Loucy (cell line): ENCODE measurements at regions not wholly inside any gene's neighbourhood (a gene's known extent, or its start where the extent isn't known, plus 50 kb on each side); places are given as distances from the start of the nearest gene placed in this dataset.

Source experiments
- EZH2phosphoT487 ChIP-seq: fragments of 200-600 bp; IDR thresholded peaks from 2 replicates; pipeline ENCODE4 v1.6.1; 2018; ENCODE audit warnings: antibody characterized with exemption, mild to moderate bottlenecking, moderate library complexity, borderline replicate concordance
- TF ChIP-seq, protein P1 (sequence below): fragments of 200-600 bp; sonication (generic); conservative IDR thresholded peaks from 2 replicates; pipeline ENCODE4 v1.5.1; 2014; ENCODE audit warnings: mild to moderate bottlenecking, antibody characterized with exemption, low read length

DNA sequence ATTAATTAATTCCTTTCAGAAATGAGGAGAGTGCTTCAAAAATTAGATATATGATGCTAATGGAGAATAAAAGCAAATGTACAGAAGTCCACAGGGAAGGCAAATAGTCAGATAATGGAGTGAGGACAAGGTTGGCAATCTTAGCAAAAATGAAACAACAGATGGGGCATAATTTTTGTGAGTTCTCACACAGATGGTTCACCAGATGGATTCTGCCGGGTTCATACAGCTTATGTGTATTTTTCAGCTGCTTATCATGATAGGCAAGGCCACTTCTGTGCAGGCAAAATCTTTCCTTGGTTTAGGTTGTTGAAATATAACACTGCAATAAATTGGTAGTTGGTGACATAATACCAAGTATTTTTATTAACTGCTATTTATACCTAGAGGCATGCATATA lies 1539.0 kb upstream of the IGFBP7 start:
- TF ChIP-seq, protein P1, sequence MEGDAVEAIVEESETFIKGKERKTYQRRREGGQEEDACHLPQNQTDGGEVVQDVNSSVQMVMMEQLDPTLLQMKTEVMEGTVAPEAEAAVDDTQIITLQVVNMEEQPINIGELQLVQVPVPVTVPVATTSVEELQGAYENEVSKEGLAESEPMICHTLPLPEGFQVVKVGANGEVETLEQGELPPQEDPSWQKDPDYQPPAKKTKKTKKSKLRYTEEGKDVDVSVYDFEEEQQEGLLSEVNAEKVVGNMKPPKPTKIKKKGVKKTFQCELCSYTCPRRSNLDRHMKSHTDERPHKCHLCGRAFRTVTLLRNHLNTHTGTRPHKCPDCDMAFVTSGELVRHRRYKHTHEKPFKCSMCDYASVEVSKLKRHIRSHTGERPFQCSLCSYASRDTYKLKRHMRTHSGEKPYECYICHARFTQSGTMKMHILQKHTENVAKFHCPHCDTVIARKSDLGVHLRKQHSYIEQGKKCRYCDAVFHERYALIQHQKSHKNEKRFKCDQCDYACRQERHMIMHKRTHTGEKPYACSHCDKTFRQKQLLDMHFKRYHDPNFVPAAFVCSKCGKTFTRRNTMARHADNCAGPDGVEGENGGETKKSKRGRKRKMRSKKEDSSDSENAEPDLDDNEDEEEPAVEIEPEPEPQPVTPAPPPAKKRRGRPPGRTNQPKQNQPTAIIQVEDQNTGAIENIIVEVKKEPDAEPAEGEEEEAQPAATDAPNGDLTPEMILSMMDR = no peak
- no peak for TF ChIP-seq EZH2phosphoT487
